NCI-H1694 (cell line): ENCODE measurements at regions not wholly inside any gene's neighbourhood (a gene's known extent, or its start where the extent isn't known, plus 50 kb on each side); places are given as distances from the start of the nearest gene placed in this dataset.
"Not testable (repeated sequence)": the region's sequence is repeated elsewhere in the genome, so short reads cannot be mapped to it uniquely, and the experiment has no call there.

Source experiments
- DNase-seq: peaks from one replicate; lab custom pipeline; 2025; lab: John Stamatoyannopoulos, UW

GRCh38 chr13:103884101-103884723 lies 818.0 kb upstream of the SLC10A2 start:
- DNase-seq, result no peak

- DNase-seq, result no peak
Measured at GRCh38 chr13:103883698-103884097, 817.5 kb upstream of the SLC10A2 start.

GRCh38 chr13:103883164-103883563 lies 816.9 kb upstream of the SLC10A2 start:
- DNase-seq, result peak; percentile 94

- not testable (repeated sequence) for DNase-seq
Measured at GRCh38 chr13:103880146-103880545, 813.9 kb upstream of the SLC10A2 start.

GRCh38 chr13:103878891-103879605 lies 812.8 kb upstream of the SLC10A2 start:
- no peak for DNase-seq

- DNase-seq, result no peak
Measured at GRCh38 chr13:103876571-103876970, 810.4 kb upstream of the SLC10A2 start.

GRCh38 chr13:103873725-103874124 lies 807.5 kb upstream of the SLC10A2 start:
- no peak for DNase-seq

- no peak for DNase-seq
Measured at GRCh38 chr13:103866048-103866447, 799.8 kb upstream of the SLC10A2 start.

GRCh38 chr13:103862525-103862924 lies 796.3 kb upstream of the SLC10A2 start:
- DNase-seq, result no peak

GRCh38 chr13:103859952-103860351 lies 793.7 kb upstream of the SLC10A2 start:
- no peak for DNase-seq

GRCh38 chr13:103852036-103852435 lies 785.8 kb upstream of the SLC10A2 start:
- no peak for DNase-seq

GRCh38 chr13:103844471-103844870 lies 778.3 kb upstream of the SLC10A2 start:
- no peak for DNase-seq

- DNase-seq, result peak; percentile 91
Measured at GRCh38 chr13:103839460-103839859, 773.2 kb upstream of the SLC10A2 start.

GRCh38 chr13:103835052-103835451 lies 768.8 kb upstream of the SLC10A2 start:
- no peak for DNase-seq

- DNase-seq, result no peak
Measured at GRCh38 chr13:103833294-103833852, 767.2 kb upstream of the SLC10A2 start.

GRCh38 chr13:103815619-103816018 lies 749.4 kb upstream of the SLC10A2 start:
- no peak for DNase-seq

GRCh38 chr13:103812971-103813370 lies 746.8 kb upstream of the SLC10A2 start:
- DNase-seq, result no peak

- no peak for DNase-seq
Measured at GRCh38 chr13:103812558-103812957, 746.3 kb upstream of the SLC10A2 start.

- no peak for DNase-seq
Measured at GRCh38 chr13:103810026-103810425, 743.8 kb upstream of the SLC10A2 start.

- no peak for DNase-seq
Measured at GRCh38 chr13:103805771-103806170, 739.6 kb upstream of the SLC10A2 start.

GRCh38 chr13:103803349-103803748 lies 737.1 kb upstream of the SLC10A2 start:
- no peak for DNase-seq

GRCh38 chr13:103799028-103799427 lies 732.8 kb upstream of the SLC10A2 start:
- no peak for DNase-seq

- no peak for DNase-seq
Measured at GRCh38 chr13:103795892-103796478, 729.8 kb upstream of the SLC10A2 start.
